HG02870 (cell line): ENCODE measurements at regions not wholly inside any gene's neighbourhood (a gene's known extent, or its start where the extent isn't known, plus 50 kb on each side); places are given as distances from the start of the nearest gene placed in this dataset.
"Not testable (repeated sequence)": the region's sequence is repeated elsewhere in the genome, so short reads cannot be mapped to it uniquely, and the experiment has no call there.

Experiments
- ATAC-seq: cut with Tn5 transposase; IDR thresholded peaks from one replicate; pipeline ENCODE4 v1.9.1; 2021; ENCODE audit warnings: mild to moderate bottlenecking, moderate library complexity; ENCODE audit not compliant: unreplicated experiment

GRCh38 chr1:8120693-8121260 lies 94.7 kb upstream of the ERRFI1 start:
- ATAC-seq = no peak

GRCh38 chr1:8118736-8119135 lies 92.6 kb upstream of the ERRFI1 start:
- ATAC-seq = not testable (repeated sequence)

- no peak for ATAC-seq
Observed at GRCh38 chr1:8118031-8118451, 91.9 kb upstream of the ERRFI1 start.

GRCh38 chr1:8116894-8117264 lies 90.8 kb upstream of the ERRFI1 start:
- no peak for ATAC-seq

GRCh38 chr1:8115769-8116167 lies 89.7 kb upstream of the ERRFI1 start:
- no peak for ATAC-seq

- no peak for ATAC-seq
Observed at GRCh38 chr1:8115031-8115768, 89.1 kb upstream of the ERRFI1 start.

GRCh38 chr1:8113262-8114220 lies 87.4 kb upstream of the ERRFI1 start:
- ATAC-seq = no peak

- no peak for ATAC-seq
Observed at GRCh38 chr1:8112611-8113261, 86.6 kb upstream of the ERRFI1 start.

- ATAC-seq = no peak
Observed at GRCh38 chr1:8111560-8111959, 85.5 kb upstream of the ERRFI1 start.

- ATAC-seq = no peak
Observed at GRCh38 chr1:8109216-8109615, 83.1 kb upstream of the ERRFI1 start.

- no peak for ATAC-seq
Observed at GRCh38 chr1:8107897-8108296, 81.8 kb upstream of the ERRFI1 start.

GRCh38 chr1:8104278-8105236 lies 78.4 kb upstream of the ERRFI1 start:
- ATAC-seq = no peak

GRCh38 chr1:8097908-8098307 lies 71.8 kb upstream of the ERRFI1 start:
- peak; percentile 23 for ATAC-seq

- peak; percentile 88 for ATAC-seq
Observed at GRCh38 chr1:8097077-8097799, 71.1 kb upstream of the ERRFI1 start.

- ATAC-seq = no peak
Observed at GRCh38 chr1:8096105-8097011, 70.2 kb upstream of the ERRFI1 start.

- no peak for ATAC-seq
Observed at GRCh38 chr1:8095584-8095983, 69.5 kb upstream of the ERRFI1 start.

- no peak for ATAC-seq
Observed at GRCh38 chr1:8094481-8095241, 68.6 kb upstream of the ERRFI1 start.
